ENCODE measurements at regions not wholly inside any gene's neighbourhood (a gene's known extent, or its start where the extent isn't known, plus 50 kb on each side); places are given as distances from the start of the nearest gene placed in this dataset.

GRCh38 chr13:62278271-62278670 lies 862.6 kb upstream of the PCDH20 start:
- no peak for TF ChIP-seq POLR2A (IDR thresholded peaks at IDR 0.05; ENCODE audit: insufficient read depth in 1 of 2, low read depth in 2 of 2, low read length in 2 of 2)
- no peak for TF ChIP-seq ELF1 (CRISPR knock-in tag; IDR thresholded peaks at IDR 0.05)
- no peak for TF ChIP-seq CTCF (CRISPR knock-in tag; IDR thresholded peaks at IDR 0.05)
- TF ChIP-seq TP53 (CRISPR knock-in tag; conservative IDR thresholded peaks at IDR 0.05), result no peak
- no peak for TF ChIP-seq ZBTB44 (CRISPR knock-in tag; IDR thresholded peaks at IDR 0.05)
- no peak for TF ChIP-seq TAF1 (CRISPR knock-in tag; IDR thresholded peaks at IDR 0.05)
